Femur (tissue), 1 donor: ENCODE measurements at regions not wholly inside any gene's neighbourhood (a gene's known extent, or its start where the extent isn't known, plus 50 kb on each side); places are given as distances from the start of the nearest gene placed in this dataset.

ENCODE experiments used
- DNase-seq: peaks from one replicate; pipeline ENCODE4 v3.0.0-alpha.2; 2017

DNA sequence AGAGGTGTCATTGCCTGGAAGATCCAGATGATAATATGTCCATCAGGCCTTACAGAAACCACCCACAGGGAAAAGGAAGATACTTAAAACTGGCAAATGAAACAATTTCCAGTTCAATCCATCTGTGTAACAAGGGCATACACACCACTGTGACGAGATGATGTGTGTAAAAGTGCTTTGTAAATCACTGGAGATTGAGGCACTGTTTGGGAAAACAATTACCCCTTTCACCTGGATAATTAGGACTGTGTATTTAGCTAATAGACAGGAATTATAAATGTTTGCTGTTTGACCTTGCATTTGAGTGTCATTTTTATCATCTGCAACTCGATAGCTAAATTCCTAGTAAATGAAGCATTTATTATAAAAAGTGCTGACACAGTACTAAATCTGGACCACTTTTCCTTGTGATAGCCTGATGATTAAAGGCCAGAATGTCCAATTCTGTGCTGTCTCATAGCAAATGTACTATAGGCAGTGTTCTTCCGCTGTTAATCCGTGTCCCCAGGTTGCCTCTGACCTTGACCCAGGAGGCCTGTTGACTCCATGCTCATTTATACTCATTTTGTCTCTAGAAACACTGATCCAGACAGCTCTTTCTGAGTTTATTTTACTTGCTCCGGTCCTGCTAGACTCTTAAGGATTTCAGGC, 105.8 kb downstream of the LACC1 start:
- no peak for DNase-seq

DNA sequence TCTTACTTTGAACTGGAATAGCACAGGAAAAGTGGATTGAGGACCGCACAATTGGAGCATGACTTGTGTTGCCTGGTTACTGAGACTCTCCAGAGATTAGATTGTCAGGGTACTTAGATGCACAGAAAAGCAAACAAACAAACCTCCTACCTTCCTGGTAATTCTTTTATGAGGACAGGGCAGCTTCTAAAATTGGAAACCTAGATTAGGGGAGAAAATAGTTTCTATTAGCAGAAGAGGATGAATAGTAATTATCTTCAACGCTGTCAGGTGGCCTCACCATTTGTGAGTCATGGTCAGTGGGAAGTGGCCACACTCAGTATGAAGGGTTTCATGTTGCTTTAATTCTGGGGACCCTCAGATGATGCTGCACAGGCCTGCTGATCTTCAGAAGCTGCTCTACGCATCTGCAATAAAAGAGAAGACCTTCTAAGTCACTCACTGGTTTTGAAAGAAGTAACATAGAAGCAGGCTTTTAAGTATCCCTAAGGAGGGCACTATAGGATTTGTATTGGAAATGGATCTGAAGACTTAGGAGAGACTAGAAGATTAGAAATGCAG, 106.8 kb downstream of the LACC1 start:
- no peak for DNase-seq

DNA sequence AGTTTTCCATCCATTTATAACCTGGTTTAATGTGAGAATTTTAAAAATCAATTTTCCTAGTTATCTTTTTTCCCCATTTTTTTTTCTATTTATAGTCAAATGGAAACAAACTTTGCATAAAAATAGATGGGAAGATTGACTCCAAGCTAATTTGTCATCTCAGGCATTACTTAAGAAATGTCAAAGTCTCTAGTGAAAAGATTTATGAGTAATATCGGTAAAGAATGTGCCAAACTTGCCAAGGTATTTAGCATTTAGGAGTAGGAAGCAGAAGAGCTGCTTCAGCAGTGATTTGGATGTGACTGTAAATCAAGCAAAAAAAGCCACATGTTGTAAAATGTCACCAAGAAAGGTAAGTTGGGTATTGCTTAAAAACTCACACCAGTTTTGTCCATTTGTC, 108.6 kb downstream of the LACC1 start:
- DNase-seq: no peak

DNA sequence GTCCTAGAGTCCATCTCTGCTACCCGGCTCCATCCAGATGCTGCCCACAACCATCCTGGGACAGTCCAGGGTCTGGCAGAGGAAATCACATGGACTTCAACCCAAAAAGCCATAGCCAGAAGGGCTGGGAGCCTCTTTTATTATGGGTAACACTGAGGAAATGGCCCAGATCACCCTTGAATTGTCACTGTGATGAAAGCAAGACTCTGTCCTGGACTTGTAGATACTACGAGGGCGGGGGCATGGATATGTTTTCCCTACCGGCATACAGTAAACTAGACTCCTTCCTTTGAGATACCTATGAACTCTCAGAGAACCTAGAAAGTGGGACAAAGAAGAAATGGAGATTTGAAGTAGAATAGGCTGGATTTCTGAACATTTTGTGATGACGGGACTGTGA, 110.3 kb downstream of the LACC1 start:
- DNase-seq: no peak

DNA sequence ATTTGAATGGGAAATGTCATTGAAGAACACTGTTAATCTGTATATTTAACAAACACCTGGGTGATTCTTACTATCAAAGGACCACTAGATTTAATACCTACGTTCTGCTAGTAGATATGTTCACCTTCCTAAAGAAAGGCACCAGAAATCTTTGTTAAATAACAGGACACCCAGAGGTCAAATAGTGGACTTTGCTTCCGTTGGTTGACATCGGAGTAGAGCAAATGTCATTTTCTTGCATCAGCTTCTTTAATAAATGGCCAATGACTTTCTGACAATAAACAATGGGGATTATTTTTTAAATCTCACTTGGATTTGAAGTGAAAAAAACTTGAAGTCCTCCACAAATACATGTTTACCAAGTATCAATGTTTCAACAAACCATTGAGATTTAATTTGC, 111.1 kb downstream of the LACC1 start:
- DNase-seq: no peak

DNA sequence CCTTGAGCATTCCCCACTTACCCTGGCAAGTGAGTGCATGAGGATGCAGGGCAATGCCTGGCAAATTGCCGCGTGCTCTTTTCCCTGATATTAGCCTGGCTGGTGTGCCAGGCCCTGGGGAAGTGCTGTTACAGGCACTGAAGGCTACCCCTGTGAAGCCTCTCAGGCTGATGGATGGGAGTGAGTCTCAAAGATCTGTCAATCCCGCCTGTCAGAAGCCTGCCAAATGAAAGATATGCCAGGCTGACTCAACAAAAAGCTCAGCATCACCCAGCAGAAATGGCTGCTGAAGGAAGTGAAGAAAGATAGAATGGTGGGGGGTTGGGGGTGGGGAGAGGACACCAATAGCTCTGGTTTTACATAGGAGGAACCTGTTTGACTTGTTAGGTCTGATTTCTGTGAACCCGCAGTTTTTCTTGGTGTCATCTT, 112.1 kb downstream of the LACC1 start:
- DNase-seq: no peak

DNA sequence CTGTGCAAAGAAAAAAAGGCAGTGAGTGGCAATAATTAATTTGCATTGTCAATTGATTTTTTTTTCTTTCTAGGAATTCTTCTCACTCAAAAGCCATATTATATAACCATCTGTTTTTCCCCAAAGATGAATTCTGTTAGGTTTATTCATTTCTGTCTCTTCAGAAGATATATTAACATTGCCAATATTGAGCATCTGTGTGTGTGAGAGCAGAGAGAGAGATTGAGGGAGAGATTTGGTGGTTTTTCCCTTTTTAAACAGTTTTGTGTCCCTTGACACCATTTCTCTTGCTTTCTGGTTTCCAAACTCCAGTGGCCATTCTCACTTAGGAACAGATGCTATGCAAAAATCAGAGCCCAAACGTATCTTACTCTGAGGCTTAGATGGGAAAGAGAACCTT, 112.5 kb downstream of the LACC1 start:
- no peak for DNase-seq

DNA sequence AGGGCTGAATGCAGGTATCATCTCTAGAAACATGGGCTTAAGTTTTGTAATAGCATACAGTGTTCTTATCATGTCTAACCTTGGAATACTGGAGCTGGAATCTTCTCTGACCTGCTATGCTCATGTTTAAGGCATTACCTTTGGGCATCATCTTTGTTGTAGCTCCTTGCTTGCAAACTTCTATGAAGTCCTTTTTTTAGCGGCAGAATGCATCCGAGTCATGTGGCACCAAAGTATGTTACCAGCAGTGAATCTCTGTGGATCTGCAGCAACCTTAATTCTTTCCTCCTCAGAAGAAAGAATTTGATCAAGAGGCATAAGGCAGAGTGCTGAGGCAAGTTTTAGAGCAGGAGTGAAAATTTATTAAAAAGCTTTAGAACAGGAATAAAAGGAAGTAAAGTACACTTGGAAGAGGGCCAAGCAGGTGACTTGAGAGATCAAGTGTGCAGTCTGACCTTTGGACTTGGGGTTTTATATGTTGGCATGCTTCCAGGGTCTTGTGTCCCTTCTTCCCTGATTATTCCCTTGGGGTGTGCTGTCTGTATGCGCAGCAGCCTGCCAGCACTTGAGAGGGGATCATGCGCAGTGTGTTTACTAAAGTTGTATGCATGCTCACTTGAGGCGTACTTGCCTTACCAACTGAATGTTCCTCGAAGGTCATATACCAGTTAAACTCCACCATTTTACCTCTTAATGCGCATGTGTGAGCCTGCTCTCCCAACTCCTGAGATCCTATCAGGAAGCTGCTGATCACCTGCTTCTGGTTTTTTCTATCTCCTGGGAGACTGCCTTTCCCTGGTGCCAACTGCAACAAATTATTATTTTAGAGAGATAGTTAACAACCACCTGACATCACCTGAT, 115.5 kb downstream of the LACC1 start:
- DNase-seq: no peak

DNA sequence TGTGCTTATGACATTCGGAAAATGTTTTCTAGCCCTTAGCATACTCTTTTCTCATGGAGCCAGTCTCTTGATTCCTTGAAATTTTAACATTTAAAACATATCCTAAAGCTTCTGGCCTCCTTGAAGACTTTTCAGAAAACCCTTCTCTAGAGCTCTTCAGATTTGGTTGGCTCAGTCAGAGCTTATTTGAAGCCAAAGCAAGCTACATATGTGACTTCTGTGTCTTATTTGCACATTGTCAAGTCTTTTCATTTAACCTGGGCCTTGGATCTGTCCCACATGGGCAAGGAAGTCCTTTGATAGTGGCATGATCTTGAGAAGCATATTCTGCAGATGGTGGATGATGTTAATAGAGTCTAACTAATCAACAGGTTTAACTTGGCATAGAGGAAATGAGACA, 116.5 kb downstream of the LACC1 start:
- DNase-seq: no peak

DNA sequence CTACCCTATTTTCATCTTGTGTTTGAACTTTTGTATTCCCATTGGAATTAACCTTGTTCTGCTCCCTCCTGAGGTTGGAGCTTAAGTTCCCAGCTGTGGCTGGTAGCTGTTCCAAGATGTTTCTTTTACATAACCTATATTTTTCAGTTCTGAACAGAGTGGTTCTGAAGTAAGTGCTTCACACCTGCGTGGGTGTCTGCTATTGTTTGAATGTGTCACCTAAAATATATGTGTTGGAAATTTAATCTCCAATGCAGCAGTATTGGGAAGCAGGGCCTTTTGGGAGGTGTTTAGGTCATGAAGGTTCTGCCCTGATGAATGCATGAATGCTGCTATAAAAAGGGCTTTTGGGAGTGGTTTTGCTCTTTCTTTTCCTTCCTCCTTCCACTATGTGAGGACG, 123.8 kb downstream of the LACC1 start:
- DNase-seq: no peak

DNA sequence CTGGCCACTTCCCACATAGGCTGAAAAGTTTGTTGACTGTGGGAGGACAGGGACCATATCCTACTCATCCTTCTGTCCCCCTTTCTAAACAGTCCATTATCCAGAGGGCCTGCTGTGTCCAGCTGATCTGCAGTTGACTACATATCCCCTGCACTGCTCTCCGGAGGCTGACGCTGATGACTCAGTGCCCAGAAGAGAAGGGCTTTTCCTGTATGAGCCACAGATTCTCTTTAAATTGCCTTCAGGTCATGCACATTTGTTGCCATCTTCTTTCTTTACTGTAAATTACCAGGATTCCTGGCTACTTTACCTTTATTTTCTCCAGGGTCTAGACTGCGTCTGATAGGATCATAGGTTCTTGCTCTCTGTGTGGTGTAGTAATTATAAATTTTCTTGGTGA, 125.2 kb downstream of the LACC1 start:
- no peak for DNase-seq

DNA sequence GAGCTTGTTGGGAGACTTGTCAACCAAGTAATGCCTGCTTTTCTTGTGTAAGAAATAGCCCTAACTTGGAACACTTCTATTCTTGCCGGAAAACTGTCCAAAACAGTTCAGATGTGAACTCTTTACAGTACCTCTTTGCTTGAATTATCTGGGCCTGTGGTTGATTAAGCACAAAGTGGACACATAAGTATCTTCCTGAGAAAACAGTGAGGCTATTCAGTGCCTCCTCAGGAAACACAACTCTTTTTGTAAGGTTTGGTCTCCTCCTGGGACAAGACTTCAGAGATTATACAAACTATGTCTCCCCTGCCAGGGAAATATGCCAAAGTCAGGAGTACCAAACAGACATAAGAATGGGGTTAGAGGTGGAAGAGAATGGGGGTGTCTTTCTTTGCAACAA, 127.7 kb downstream of the LACC1 start:
- DNase-seq: no peak

DNA sequence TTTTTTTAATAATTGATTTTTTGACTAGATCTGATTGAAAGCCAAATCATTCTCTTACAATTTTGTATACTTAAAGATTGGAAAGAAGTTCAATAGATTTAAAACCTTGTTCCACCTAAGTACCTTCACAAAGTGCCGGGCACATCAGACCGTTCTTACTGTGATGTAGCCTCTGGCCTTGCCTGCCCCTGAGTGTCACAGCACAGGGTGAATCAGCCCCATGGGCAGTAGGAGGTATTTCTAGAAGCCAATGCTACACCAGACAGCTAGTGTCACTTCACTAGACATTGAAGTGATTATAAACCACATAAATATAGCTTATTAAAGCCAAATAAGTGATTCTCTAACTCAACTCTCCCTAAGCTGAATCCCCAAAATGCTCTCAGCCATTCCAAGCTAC, 131.3 kb downstream of the LACC1 start:
- no peak for DNase-seq

DNA sequence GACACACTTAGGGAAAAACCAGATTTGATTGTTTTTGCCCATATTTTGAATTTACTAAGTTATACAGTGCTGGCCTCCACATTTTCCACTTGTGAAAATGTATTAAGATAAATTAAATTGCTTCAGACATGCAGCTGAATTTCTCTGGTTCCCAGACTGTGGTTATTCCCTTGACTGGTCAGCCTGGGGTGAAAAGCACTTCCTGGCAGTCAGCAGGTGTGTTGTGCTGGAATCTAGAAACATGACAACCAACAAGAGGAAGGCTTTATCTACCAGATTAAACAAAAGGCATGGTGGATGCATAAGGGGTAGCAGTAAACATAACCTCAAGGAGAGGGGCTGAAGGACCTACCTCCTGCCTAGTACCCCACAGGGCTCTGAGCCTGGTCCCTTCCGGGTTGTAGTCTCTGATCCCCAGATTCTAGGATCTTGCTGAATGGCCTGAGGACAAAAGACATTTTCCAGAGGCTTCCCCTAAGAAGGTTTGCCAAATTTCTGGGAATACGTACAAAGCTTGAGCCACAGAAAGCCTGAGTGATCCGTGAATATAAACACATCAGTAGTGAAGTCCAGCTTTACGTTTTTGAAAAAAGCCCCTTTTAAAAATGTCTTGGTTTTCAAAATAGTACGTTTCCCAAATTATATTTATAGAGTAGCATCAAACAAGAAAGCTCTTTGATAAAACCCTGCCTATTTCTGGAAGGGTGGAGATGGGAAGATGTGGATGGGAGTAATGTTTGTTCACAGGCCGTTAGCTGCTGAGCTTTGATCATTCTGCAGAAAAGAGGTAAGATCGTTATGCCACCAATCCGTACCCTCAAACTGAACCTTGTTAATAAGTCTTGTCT, 133.4 kb downstream of the LACC1 start:
- DNase-seq: no peak

DNA sequence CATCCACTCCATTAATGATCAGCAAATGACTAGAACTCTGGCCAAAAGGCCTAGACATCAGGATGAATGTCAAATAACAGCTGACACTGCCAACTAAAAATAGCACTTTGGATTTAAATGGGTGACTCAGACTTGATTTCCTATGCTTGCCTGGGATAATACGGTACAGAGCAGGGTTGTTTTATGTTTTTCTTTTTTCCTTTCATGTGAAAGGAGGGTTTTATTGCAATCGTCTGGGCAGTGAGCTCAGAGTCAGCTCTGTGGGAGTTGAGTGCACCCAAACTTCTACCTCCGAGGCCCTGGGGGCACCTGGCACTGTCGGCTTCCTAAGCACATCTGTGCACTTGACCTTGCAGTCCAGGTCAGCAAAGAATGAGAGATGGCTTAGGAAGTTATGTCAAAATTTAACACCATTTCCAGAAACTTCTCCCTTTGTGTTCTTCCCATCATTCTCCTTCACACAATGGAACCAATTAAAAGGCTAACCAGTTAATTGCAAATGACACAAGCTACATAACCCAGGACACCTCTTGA, 134.1 kb downstream of the LACC1 start:
- DNase-seq: no peak

DNA sequence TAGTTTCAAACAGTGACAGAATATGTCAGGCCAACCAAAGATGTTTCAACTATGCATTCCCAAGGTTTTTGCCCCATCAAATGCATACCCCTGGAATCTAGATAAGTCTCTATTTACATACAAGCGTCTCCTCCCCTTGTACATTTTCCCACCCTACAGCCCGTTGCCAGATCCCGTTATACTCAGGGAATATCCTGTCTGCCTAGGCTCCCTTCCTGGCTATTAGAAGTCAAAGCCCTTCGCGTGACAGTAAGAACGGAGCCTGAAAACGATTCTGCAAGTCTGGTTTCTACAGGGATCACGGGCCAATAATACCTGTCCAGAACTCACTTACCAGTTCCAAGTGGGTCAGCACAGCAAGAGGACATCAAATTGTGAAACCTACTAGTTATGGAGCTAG, 134.8 kb downstream of the LACC1 start:
- DNase-seq: no peak

DNA sequence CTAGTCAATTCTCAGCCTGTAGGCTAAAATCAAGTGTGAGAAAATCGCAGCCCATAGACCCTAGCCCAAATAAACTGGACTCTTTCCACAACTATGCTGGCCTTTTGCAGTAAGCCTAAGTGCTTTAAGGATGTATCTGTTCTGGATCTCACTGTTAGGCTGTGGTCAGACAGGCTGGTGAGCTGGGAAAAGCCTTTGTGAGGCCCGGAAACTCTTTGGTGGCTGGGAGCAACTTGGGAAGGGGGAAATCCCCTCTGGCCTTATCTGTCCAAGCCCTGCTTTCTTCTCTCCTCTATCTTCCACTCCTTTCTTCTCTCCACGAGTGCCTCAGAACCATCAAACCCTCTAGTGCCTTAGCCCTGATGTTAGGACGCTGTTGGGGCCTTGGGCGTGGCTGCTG, 135.4 kb downstream of the LACC1 start:
- no peak for DNase-seq

DNA sequence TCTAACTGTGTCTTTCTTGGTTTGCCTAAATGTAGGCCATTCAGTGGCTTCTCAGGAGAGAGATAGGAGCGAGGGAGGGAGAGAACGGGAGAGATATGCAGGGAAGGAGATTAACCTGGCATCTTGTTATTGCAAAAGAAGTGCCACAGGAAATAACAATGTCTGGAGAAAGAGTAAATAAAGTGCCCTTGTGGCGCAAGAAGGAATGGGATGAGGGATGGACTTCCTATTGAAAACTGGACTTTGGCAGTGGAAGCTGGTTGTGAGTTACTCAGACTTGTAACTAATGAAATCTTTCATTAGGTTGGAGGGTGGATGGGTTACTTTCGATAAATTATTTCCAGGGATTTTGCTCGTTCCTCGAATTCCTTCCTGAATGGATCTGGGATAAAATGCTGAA, 136.1 kb downstream of the LACC1 start:
- no peak for DNase-seq

DNA sequence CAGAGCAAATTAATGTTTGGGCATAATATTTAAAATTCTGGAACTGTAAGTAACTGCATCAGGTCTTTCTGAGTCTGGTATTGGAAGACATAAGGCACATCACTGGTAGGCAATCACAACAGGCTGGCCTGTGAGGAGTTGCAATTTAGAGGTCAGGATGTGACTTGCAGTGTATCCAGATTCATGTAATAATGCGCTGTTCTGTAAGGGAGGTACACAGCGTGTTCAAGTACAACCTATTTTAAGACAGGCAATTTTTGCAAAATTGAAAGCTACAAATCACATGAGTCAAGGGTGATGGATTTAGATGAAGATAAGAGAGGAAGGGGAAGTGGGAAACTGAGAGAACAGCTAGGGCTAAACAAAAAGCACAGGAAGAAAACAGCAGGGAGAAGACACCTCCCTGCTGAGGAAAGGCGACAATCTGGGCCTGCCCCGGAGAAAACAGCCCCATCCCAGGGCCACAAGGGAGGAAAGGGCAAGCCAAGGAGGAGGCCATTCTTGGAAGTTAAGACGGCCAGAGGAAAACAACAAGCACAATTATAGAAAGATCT, 138.1 kb downstream of the LACC1 start:
- no peak for DNase-seq

DNA sequence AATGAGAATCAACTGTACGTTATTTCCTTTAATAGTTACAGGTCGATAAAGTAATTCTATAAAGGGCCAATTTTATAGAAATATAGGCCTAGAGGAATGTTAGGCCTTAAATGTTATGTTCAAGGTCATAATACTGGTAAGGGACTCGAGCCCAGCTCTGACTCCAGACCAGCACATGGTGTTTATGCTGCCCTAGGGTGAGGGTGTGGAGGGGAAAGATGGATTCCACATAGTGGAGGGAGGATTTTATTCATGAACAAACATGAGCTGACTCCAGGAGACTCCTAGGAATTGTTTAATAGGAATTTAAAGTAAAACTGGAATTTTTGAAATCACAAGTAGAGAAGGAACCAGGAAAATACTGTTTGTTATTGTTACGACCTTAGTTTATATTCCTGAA, 139.9 kb downstream of the LACC1 start:
- no peak for DNase-seq

DNA sequence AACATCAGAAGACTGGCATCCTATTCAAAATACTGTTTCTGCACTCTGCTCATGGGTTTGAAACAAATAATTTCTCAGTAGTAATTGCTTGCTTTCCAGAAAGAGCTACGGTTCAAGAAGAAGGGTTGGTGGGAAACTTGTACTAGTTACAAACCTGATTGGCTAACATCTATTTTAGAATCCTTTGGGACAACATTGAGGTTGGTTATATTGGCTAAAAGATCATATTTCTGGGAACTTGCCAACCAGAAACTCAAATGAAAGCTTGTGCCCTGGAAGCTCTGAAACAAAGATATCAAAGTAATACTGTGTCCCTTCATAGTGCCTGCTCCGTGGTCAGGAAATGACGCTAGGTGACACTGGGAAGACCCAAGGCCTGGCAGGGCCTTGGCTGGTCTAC, 141.7 kb downstream of the LACC1 start:
- DNase-seq: no peak

DNA sequence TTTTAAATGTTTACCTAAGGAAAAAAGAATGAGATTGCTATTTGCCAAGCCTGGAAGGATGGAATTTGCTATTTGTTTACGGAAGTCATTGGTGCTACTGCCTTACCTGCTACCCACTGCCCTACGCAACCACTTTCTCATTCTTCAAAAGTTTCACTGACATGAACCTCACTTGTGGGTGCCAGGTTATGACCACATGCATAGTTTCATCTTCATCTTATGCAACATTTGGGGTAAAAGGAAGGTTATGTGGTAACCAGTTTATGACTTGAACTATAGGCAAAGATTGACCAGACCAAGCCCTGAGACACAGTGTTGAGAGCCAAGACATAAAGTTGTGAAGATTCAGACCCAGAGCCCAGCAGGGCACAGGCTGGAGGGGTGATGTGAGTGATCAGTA, 142.5 kb downstream of the LACC1 start:
- no peak for DNase-seq
